GM18951 (cell line): ENCODE measurements at regions not wholly inside any gene's neighbourhood (a gene's known extent, or its start where the extent isn't known, plus 50 kb on each side); places are given as distances from the start of the nearest gene placed in this dataset.

Source experiments
- POLR2A ChIP-seq: IDR thresholded peaks from 4 replicates; pipeline ENCODE4 v1.6.1; 2011; ENCODE audit warnings: mild to moderate bottlenecking; ENCODE audit not compliant: insufficient read length, insufficient read depth; ENCODE audit errors: extremely low read depth
- in situ Hi-C: fragments of 300-500 bp; cut with MboI; formaldehyde crosslinking; loops from one replicate; pipeline ENCODE4 v1.12.0; 2022; ENCODE audit warnings: low sequenced_read_pairs, mixed read lengths, inconsistent platforms; ENCODE audit not compliant: unreplicated experiment

GRCh38 chr12:39011166-39011565 is 105.8 kb upstream of the CPNE8 start:
- no peak for TF ChIP-seq POLR2A
- in situ Hi-C loops, result no loop called here

- in situ Hi-C loops, result no loop called here
- TF ChIP-seq POLR2A, result no peak
Observed at GRCh38 chr12:39010406-39010805, 105.0 kb upstream of the CPNE8 start.

GRCh38 chr12:39007619-39008018 is 102.2 kb upstream of the CPNE8 start:
- in situ Hi-C loops, result no loop called here

GRCh38 chr12:39006286-39006685 is 100.9 kb upstream of the CPNE8 start:
- no peak for TF ChIP-seq POLR2A
- in situ Hi-C loops, result no loop called here

More at GRCh38 chr12:39007619-39008018, 102.2 kb upstream of the CPNE8 start:
- TF ChIP-seq POLR2A, result no peak

- in situ Hi-C loops, result no loop called here
- no peak for TF ChIP-seq POLR2A
Observed at GRCh38 chr12:39005671-39006070, 100.3 kb upstream of the CPNE8 start.

GRCh38 chr12:39003541-39004155 is 98.3 kb upstream of the CPNE8 start:
- TF ChIP-seq POLR2A, result no peak
- in situ Hi-C loops, result no loop called here

GRCh38 chr12:39000370-39000769 is 95.0 kb upstream of the CPNE8 start:
- in situ Hi-C loops, result no loop called here
- no peak for TF ChIP-seq POLR2A

- TF ChIP-seq POLR2A, result no peak
- in situ Hi-C loops, result no loop called here
Observed at GRCh38 chr12:38998887-38999482, 93.6 kb upstream of the CPNE8 start.

GRCh38 chr12:38995249-38995648 is 89.9 kb upstream of the CPNE8 start:
- in situ Hi-C loops, result no loop called here
- no peak for TF ChIP-seq POLR2A

- TF ChIP-seq POLR2A, result no peak
- in situ Hi-C loops, result no loop called here
Observed at GRCh38 chr12:38985961-38986360, 80.6 kb upstream of the CPNE8 start.

GRCh38 chr12:38984388-38984787 is 79.0 kb upstream of the CPNE8 start:
- TF ChIP-seq POLR2A, result no peak
- in situ Hi-C loops, result no loop called here

GRCh38 chr12:38983117-38983571 is 77.8 kb upstream of the CPNE8 start:
- TF ChIP-seq POLR2A, result no peak
- in situ Hi-C loops, result no loop called here

GRCh38 chr12:38977132-38977531 is 71.7 kb upstream of the CPNE8 start:
- in situ Hi-C loops, result no loop called here

GRCh38 chr12:38969706-38970105 is 64.3 kb upstream of the CPNE8 start:
- TF ChIP-seq POLR2A, result no peak
- in situ Hi-C loops, result no loop called here

More at GRCh38 chr12:38977132-38977531, 71.7 kb upstream of the CPNE8 start:
- TF ChIP-seq POLR2A, result no peak
